SK-N-MC (cell line): ENCODE measurements at regions not wholly inside any gene's neighbourhood (a gene's known extent, or its start where the extent isn't known, plus 50 kb on each side); places are given as distances from the start of the nearest gene placed in this dataset.

ENCODE experiments used
- EZH2 ChIP-seq: fragments of 200-600 bp; sonication (generic); IDR thresholded peaks from one replicate; pipeline ENCODE4 v1.6.1; 2017; ENCODE audit warnings: antibody characterized with exemption
- POLR2AphosphoS5 ChIP-seq: IDR thresholded peaks from 2 replicates; pipeline ENCODE4 v1.6.1; 2012; ENCODE audit warnings: mild to moderate bottlenecking, low read depth, low read length, borderline replicate concordance

DNA sequence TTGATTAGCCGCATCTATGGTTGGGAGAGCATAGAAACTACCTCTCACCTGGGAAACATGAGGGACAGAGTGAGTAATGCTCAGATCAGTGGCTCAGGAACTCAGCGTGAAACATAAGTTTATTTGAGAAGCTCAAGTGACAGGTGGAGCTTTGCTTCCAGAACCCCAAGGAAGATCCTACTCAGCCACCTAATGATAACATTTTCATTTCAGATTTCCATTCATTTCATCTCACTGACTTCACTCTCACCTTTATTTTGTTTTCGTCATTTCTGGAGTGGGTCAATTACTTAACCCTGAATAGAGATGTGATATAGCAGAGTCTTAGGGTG lies 145.5 kb upstream of the DUSP10 start:
- TF ChIP-seq POLR2AphosphoS5, result no peak
- TF ChIP-seq EZH2, result no peak
